NOMO-1 treated with DMSO at 0.1 percent for 48 hours (cell line): ENCODE measurements at regions not wholly inside any gene's neighbourhood (a gene's known extent, or its start where the extent isn't known, plus 50 kb on each side); places are given as distances from the start of the nearest gene placed in this dataset.

Experiments
- DNase-seq: peaks from one replicate; lab custom pipeline; 2025; ENCODE audit not compliant: unreplicated experiment; lab: John Stamatoyannopoulos, UW

DNA sequence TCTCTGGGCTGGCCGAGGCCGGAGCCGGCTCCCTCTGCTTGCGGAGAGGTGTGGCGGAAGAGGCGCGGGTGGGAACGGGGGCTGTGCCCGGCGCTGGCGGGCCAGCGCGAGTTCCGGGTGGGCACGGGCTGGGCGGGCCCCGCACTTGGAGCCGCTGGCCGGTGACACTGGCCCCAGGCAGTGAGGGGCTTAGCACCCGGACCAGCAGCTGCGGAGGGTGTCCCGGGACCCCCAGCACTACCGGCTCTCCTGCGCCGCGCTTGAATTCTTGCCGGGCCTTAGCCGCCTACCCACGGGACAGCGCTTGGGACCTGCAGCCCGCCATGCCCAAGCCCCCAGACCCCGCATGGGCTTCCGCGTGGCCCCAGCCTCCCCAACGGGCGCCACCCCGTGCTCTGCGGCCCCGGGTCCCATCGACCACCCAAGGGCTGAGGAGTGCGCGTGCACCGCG lies 736.3 kb upstream of the ARRDC4 start:
- DNase-seq, result no peak

DNA sequence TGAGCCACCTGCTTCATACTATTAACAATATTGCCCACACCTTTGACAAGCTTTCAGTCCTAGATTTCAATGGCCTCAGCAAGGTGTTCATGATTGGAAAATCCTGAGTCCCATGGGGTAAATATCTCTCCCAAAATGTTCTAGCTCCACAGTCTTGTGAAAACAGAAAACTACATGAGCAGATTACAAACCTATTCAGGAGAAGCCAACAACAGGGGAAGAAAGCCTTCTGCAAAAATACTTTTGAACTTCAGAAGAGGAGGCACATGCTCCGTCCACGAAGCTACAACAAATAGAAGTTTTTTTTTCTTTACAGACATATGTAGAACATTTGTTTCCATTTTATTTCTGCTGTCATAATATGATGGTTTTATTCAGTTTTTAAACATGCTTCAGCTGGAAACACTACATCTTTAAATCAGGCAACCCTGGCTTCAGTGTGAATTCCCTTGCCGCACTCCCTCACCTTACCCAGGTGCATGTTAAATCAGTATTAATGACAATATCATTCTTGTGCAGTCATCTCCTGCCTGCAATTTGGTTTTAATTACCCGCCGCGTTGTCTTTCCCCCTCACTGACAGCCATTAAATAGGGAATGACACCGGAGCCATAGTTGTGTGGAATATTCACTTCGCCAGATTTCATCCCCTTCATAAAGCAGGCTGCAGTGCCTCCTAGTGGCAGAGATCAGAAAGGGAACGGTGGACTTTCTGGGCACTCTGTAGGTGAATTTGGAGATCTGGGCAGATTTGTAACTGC lies 725.5 kb upstream of the ARRDC4 start:
- DNase-seq, result peak; percentile 42

DNA sequence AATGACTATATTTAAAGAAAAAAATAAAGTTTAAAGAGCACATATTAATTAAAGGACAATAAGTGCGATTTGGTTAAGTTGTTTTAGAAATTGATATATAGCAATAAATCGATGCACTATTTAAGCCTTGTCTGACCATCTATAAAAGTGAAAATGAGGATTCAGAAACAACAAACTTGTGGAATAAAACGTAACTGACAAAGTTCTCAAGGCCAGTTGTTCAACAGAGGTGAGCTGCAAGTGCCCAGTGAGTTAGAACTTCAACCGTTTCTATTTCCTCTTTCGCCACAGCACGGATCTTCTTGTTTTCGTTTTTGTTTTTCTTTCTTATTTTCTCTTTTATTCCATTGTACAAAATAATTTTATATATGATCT lies 724.9 kb upstream of the ARRDC4 start:
- peak; percentile 48 for DNase-seq

DNA sequence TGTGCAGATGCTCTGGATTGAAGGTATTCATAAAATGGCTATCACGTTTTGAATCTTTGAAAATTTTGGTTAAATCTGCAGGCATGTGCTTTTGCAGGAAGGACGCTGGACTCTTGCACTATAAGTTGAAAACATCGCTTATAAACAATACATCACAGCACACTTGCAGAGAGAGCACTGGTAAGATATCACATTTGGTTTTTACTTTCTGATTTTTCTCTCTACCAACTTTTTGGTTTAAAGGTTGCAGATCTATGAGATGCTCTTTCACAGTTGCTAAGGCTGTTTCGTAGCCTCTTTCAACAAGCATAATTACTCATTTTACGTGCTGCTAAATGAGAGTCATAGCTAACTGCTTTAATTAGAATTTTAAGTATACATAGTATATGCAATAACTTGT lies 724.4 kb upstream of the ARRDC4 start:
- no peak for DNase-seq

DNA sequence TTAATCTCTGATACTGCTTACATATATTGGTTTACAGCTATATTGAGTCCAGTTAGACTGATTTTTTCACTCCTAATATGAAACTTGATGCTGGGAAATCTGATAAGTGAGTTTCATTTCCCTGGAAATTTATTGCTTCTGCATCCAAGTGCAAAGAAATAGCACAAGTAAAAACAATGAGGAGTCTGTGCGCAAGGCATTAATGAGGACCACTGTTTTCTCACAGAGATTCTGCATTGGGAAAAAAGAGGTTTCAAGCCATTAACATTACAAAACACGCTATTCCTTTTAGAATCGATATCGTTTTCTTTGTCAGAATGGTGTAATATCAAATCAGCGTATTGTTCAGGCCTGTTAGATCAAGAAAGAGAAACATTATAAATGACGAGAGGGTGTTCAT lies 723.3 kb upstream of the ARRDC4 start:
- no peak for DNase-seq

DNA sequence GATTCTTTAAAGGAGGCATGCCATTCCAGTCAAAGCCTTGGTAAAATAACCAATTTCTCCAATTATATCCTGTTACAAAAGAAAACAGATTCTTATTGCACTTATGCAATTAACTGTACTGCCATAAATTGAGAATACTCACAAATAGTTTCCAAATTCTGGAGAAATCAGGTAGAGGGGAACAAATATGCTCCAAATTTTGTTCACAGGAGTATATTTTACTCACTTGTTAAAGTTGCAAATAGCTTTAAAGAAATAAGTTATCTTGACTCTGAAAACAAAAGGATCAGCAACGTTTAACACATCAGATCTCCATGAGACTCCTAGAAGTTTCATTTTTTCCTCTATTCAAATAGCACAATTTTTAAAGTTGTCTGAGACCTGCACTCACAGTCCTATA lies 712.1 kb upstream of the ARRDC4 start:
- DNase-seq, result no peak

DNA sequence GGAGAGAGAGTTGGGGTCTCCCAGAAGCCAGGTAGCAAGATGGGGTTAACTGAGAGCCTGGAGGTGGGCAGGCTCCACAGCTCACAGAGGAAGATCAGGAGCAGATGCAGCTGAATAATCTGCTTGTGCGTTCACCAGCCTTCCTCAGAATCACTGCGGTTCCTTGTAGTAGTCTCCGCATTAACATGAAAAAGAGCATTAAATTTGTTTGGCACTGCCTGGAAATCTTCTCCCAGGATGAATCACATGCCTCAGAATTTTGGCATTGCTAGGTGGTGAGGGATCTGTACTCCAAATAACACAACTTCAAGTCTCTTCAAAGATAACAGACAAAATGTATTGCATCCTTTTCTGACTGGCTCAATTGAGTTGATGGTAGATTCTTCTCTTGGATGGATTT lies 700.6 kb upstream of the ARRDC4 start:
- DNase-seq, result no peak

DNA sequence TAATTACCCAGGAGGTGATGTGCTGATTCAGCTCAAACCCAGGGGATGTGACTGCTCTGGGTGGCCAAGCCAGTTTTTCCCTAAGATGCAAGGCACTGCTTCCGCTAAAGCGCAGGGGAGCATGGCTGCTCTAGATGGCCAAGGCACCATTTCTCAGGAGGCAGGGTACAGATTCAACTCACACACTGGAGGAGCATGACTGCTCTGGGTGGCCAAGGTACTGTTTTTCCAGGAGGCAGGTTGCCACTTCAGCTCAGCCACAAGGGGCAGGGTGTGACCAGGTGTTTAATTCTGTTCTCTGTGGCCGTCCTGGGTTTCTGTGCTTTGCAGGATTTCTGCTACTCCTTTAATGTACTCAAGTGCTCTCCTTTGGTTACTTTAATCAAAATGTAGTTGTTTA lies 659.3 kb upstream of the ARRDC4 start:
- DNase-seq, result no peak

DNA sequence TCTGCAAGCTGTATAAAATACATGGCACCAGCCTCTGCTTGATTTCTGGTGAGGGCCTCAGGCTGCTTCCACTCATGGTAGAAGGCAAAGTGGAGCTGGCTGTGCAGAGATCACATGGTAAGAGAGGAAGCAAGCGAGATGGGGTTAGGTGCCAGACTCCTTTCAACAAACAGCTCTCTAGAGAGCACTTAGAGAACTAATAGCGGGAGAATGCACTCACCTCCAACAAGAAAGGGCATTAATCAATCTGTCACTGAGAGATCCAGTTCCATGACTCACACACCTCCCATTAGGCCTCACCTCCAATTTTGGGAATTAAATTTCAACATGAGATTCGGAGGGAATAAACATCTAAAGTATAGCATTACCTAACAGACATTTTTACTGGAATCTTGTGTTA lies 644.1 kb upstream of the ARRDC4 start:
- DNase-seq, result no peak

DNA sequence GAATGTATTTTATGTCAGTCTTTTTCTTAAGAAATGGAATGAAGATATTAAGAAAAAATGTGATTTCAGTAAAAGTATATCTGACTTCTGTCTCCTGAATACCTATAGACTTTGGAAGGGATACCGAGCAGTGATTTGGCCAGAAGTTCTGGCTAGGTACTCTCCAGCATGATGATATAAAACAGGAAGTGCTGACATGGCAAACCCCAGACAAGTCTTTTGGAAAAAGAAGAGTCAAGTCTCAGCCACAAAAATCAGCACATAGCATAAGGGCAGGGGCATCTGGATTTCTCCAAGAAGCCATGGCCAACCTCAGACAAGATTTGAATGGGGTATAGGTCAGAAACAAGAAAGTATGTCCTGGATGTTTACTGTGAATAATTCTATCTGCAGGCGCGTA lies 643.3 kb upstream of the ARRDC4 start:
- DNase-seq, result no peak

DNA sequence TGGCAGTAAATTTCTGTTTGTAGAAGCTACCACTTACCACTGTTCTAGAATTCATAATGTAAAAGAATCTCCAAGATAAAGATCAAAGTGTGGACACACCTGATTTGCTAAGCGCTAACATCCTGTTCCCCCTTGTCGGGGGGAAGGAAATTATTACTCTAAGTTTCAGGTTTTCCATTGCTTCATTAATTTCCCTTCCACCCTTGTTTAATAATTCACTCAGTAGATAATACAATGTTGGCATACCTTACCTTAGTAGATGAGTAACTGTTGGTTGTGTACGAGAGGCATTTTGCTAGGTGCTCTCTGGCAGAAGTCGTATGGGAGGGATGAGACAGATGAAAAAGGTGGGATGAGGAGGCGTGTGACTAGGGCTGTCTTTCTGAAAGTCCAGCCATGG lies 641.2 kb upstream of the ARRDC4 start:
- no peak for DNase-seq

DNA sequence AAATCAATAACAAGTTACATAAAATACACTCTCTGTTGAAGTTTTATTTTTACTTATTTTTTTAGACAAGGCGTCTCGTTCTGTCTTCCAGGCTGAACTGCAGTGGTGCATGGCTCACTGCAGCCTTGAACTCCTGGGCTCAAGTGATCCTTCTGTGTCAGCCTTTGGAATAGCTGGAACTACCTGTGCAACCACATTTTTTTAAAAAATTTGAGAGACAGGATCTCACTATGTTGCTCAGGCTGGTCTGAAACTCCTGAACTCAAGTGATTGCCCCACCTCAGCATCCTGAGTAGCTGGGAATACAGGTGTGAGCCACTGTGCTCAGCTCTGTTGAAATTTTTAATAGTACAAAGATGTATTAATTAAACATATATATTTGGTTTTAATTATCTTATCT lies 614.3 kb upstream of the ARRDC4 start:
- DNase-seq, result no peak

DNA sequence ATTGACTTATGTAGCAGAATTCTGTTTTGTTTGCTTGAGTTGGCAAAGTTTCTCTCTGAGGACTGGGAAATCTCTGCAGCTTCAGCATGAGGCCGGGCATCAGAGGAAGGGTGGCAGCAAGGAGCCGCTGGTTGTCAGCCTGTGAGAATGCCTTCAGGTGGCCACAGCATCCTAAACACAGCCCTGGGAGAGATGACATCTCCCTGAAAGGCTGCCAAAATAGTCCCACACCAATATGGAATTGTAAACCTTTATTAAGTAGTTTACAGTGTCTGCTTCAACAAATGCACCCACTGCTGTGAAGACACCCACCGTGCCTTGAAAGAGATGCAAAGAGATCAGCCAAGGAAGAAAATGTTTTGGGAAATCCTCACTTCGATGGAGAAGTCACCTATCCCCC lies 609.7 kb upstream of the ARRDC4 start:
- DNase-seq, result no peak

DNA sequence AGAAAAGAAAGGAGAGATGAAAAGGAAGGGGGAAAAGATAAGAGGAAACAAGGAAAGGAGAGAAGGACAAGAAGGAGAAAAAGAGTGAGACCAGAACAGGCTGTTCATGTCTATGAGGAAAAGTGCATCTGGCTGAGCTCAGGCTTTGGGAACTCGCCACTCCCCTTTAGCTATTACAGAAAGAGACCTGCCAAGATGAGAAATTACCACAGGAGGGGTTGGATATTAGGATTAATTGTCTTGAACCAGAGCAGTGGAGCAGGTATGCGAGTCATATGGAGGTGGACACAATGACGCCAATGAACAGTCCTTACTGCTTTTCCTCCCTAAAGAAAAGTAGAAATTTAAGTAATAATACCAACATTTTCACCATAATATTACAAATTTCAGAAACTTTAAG lies 577.0 kb upstream of the ARRDC4 start:
- no peak for DNase-seq

DNA sequence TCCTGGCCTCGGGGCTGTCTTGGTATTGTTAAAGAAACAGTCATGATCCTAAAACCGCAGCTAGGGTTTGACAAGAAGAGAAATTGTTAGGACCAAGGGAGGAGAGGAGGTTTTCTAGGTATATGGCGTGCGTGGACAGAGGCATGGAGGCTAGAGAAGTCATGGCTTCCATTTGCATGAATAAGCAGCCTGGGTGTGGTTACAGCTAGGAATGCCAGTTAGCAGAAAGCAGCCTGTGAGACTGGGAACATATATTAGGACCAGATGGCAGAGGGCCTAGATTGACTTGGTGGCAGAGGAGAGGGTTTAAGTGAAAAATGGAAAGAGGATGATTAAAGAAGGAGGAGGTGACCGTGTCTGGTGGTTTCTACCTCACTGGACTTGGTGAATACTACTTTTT lies 573.6 kb upstream of the ARRDC4 start:
- no peak for DNase-seq

DNA sequence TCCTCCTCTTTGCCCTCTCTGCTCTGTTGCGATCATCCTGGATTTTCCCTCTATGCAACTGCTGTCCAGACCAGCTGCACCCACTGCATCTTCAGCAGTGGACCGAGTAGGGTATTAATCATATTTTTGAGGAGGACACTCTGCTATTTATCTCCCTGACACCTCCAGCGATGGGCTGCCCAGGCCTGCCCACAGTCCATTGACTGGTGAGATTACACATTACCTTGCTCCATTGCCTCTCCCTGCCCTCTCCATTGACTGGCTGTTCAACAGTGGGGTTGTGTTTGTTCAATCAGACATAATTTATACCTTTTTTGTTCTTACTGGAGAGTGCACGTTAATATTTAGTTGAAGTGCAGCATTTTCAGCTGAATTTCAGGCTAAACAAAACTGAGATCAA lies 559.3 kb upstream of the ARRDC4 start:
- no peak for DNase-seq

DNA sequence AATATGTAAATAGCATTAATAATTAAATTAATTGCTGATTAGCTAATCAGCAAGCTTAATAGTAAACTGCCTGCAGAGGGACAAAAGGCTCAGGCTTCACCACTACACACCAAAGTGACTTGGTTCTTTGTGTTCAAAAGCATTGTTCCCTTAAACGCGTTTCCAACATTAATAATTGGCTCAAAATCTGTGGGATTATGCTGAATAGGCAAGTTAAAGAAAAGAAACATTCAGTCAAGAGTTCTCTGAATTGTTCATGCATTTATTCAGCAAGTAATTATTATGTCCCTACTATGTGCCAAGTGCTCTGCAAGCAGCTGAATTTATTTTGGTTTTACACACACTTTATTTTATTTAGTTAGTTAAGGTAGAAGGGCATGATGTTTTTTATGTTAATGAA lies 558.5 kb upstream of the ARRDC4 start:
- no peak for DNase-seq

DNA sequence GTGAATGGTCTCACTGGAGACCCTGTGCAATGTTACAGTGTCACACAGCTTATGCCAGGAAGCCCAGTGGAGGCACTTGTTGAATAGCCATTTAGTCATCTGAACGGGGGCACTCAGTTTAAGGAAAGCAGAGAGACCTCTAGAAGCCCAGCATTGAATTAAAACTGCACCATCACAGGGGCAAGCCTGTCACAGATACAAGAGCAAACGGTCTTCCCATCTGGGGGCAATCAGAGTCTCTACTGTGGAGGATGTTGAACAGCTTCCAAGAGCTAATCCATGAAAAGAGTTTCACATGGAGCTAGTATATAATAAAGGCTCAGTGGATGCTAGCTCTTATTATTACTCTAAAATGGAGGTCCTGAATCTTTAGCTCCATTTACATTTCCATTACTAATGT lies 553.7 kb upstream of the ARRDC4 start:
- DNase-seq, result no peak

DNA sequence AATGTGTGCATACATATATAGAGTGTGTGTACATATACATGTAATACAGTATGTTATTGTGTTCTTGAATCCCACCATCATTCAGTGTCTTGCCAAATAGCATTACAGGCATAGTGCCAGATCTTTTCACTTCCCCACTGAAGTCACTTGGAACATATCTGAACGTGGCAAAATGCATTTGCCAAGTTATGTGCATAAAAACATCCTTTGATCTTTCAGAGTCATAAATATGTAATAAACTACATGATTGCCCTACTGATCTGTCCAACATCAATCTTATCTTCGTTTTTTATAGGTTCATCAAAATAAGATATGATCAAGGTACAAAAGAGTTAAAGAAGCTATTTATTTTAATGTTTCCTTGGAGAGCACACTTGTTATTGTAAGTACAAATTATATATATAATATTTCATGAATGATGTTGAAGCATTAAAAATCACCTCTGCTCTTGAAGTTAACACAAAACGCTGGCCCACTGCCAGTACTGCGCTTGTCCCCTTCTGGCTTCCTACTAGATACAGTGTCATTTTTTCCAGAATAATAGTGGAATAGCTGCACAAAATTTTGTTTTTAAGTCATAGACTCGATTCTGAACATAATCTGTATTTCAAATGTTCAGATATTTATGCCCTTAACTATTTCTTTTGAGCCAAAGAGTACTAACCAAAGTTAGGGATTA lies 549.5 kb upstream of the ARRDC4 start:
- no peak for DNase-seq

DNA sequence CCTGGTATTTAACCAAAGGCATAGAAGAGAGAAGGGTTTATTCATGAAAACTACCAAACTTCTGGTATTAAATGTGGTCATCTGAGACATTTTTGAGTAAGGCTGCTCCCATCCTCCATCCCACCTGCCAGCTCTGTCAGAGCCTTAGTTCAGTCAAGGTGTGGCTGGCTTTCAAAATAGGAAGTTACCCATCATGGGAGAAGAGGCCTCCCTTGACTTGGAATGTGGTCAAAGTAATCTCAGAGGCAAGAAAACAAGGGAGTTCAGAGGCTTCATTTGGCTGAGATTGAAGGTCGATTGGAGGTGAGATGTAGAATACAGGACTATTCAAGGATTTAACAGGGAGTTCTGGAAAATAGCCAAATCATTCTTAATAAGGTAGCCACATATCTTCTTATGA lies 540.4 kb upstream of the ARRDC4 start:
- DNase-seq, result no peak

DNA sequence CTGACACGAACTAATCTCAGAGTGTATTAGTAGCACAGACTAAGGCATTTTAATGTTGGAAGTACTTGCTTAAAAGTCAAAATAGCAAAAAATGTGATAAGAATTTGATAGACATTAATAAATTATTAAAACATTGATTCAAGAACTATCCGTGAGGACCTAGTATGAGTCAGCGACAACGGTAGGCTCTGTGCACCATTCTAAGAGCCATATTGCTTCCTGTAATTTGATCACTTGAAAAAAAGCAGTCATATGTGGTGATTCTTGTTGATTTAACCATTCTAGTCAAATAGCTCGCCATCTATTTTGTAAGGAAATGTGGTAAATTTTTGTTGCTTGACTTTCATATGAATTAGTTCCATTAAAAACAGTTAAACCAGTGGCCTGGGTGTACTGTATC lies 534.9 kb upstream of the ARRDC4 start:
- no peak for DNase-seq

DNA sequence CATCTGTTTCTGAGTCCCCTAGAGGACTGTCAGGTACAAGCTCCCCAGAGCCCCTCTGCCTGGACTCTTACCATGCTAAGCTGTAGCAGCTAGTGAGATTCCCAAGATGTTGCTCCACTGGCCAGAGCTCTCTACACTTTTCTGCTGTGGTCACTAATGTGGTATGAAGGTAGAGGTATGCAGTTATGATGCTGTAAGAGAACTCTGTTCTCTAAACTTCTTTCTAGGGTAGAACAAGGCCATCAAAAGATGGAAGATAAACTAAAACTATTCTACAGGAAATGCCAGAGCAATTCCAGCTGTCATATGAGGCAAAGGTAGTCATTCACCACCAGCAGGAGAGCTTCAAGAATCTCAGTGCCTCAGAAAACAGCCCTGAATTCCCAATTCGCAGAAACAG lies 517.4 kb upstream of the ARRDC4 start:
- no peak for DNase-seq

DNA sequence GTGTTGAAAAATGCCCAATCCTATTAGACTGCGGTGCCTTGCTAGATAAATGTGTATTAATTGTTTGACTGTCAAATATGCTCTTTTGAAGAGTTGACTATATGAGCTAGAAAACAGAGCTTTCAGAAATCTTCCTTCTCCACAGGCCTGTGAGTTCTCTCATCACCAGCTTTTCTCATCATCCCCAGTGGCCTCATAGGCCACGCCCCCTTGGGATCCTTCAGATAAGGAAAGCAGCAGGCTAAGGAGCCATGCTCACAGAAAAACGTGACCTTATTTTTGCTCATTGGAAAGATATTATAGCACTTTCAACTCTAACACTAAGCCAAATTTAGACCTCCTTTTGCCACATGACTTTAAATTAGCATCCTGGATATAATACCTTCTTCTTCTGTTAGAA lies 514.4 kb upstream of the ARRDC4 start:
- DNase-seq, result no peak
